ENCODE measurements at regions not wholly inside any gene's neighbourhood (a gene's known extent, or its start where the extent isn't known, plus 50 kb on each side); places are given as distances from the start of the nearest gene placed in this dataset.
A peak's percentile ranks its signal among the peaks of the same experiment; 100 is the strongest.

DNA sequence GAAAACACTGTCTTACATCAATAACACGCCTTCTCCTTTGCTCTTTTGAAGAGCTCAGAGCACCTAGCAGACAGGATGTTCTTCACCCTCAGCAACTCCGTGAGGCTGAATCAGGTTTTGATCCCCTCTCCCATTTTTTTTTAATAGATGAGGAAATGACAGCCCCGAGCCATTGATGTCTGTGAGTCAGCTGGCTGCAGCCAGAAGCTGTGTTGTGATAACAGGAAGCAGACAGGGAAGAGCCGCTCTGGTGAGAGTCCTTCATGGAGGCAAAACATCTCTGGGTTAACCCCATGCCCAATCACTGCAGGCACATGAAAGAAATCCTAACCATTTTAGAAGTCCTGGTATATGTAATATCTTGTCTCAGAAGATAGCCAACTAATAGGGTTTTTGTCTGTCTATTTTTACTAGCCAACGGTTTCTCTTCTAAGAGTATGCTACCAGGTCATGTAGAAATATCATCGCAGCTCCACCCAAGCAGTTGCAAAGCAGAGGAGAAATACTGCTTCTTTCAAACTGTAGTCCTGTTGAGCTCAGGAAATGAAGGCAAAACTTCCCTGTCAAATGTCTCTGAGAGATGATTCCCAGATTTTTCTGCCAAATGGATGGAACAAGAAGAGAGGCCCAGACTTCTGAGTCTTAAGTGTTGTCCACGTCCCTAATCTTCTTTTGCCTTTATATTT lies 568.9 kb downstream of the CCDC171 start:
- no peak overlapping the region for H3K4me3 Mint-ChIP-seq
- peaks cover 5 to 10% (median 9%) of the 10 kb centered on the region in 3 donors for H3K9me3 Mint-ChIP-seq
- H3K36me3 Mint-ChIP-seq = no peaks in the 10 kb centered on the region
- H3K4me1 Mint-ChIP-seq = no peaks in the 10 kb centered on the region
- peaks cover 3% of the 10 kb centered on the region for H3K27me3 Mint-ChIP-seq
- no peak overlapping the region for H3K27ac Mint-ChIP-seq

DNA sequence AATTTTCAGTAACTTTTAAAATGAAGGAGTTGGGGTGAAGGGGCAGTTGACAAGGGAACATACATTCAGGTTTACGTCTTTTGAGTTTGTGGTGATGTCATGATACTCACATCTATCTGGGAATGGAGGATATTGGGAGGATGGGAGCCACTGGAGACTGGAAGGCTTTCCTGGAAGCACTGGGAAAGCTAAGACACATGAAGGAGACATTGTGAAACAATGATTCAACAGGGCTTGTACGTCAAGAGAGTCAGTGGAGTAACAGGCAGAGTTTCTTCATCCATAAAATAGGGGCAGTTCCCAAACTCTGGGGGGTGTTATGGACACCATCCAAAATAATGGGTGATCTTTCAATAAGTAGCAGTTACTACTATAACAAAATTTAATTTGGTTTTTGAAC lies 572.8 kb downstream of the CCDC171 start:
- Mint-ChIP-seq H3K27ac (no peak overlapping the region), H3K27me3 (no peaks in the 10 kb centered on the region), H3K36me3 (no peaks in the 10 kb centered on the region)

DNA sequence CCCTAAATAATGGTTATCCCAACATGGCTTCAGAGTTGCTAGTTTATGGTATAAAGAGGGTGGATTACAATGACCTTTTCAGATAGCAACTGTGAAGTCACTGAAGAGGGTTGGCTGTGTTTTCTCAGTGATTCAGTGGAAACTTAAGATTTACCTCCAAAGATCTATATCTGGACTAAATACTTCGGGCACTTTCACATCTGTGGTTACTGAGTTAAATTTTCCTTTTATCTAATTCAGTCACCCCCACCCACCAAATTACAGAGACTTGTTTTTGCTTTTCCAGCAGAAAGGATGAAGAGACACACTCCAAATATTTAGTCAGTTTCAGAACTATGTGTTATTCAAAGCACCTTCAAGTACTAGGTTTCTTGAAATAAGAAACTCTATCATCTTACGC lies 573.2 kb downstream of the CCDC171 start:
- no peaks in the 10 kb centered on the region for H3K27me3 Mint-ChIP-seq
- H3K27ac Mint-ChIP-seq = no peak overlapping the region
- peaks cover 1 to 5% (median 4%) of the 10 kb centered on the region in 3 donors for H3K9me3 Mint-ChIP-seq
- H3K36me3 Mint-ChIP-seq = no peaks in the 10 kb centered on the region
- peaks cover 0 to 3% (median 0%) of the 10 kb centered on the region in 3 donors for H3K4me1 Mint-ChIP-seq
- H3K4me3 Mint-ChIP-seq = no peak overlapping the region

More for the DNA sequence above, 572.8 kb downstream of the CCDC171 start:
- H3K4me3 Mint-ChIP-seq = no peak overlapping the region
- H3K9me3 Mint-ChIP-seq = peaks cover 1 to 5% (median 4%) of the 10 kb centered on the region in 3 donors
- peaks cover 0 to 3% (median 0%) of the 10 kb centered on the region in 3 donors for H3K4me1 Mint-ChIP-seq

- H3K27me3 Mint-ChIP-seq = peaks cover 2% of the 10 kb centered on the region
- no peak overlapping the region for H3K27ac Mint-ChIP-seq
- H3K4me3 Mint-ChIP-seq = no peak overlapping the region
- H3K4me1 Mint-ChIP-seq = peaks cover 0 to 3% (median 0%) of the 10 kb centered on the region in 3 donors
- no peaks in the 10 kb centered on the region for H3K36me3 Mint-ChIP-seq
- H3K9me3 Mint-ChIP-seq = peaks cover 1 to 5% (median 4%) of the 10 kb centered on the region in 3 donors
Observed at GRCh38 chr9:16128003-16128402, 575.2 kb downstream of the CCDC171 start.

GRCh38 chr9:16131264-16131663 lies 578.4 kb downstream of the CCDC171 start:
- peaks cover 0 to 3% (median 0%) of the 10 kb centered on the region in 3 donors for H3K4me1 Mint-ChIP-seq
- H3K27me3 Mint-ChIP-seq = peaks cover 2% of the 10 kb centered on the region
- H3K36me3 Mint-ChIP-seq = no peaks in the 10 kb centered on the region

DNA sequence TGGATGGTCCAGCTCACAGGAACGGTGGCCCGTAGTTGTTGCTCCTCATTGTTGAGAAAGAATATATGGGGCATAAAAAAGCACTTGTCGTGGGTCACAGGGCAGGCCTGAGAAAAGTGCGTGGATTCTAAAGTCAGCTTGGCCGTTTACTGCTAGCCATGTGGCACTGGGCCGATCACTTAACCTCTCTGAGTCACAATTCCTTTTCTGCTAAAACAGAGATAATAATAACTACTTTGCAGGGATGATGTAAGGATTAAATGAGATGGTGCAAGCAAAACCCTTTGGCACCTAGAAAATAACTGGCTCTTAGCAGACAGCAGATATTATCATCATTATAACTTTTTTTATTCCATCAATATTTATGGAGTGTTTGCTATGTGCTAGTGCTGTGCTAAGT lies 579.7 kb downstream of the CCDC171 start:
- no peak overlapping the region for H3K27ac Mint-ChIP-seq
- peaks cover 0 to 3% (median 0%) of the 10 kb centered on the region in 3 donors for H3K4me1 Mint-ChIP-seq
- no peaks in the 10 kb centered on the region for H3K36me3 Mint-ChIP-seq
- peaks cover 2% of the 10 kb centered on the region for H3K27me3 Mint-ChIP-seq
- peaks cover 0 to 4% (median 3%) of the 10 kb centered on the region in 3 donors for H3K9me3 Mint-ChIP-seq
- H3K4me3 Mint-ChIP-seq = no peak overlapping the region

More at GRCh38 chr9:16131264-16131663, 578.4 kb downstream of the CCDC171 start:
- Mint-ChIP-seq H3K27ac (no peak overlapping the region), H3K4me3 (no peak overlapping the region), H3K9me3 (peaks cover 0 to 6% (median 4%) of the 10 kb centered on the region in 3 donors)

DNA sequence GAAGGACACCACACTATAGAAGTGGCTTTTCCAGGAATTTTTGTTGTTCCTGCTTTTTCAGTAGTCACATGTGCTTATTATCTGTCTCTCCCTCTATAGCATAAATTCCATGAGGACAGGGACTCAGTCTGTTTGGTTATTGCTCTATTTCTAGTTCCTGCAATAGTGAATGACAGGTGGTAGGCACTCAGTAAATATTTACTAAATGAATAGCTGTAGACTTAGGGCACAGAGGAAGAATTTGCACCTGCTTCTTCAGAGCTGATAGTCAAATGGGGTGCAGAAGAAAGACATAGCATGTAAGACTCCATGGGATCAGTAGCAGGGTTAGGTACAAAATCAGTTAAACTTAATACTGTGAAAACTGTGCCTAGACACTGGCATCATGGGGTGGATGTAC lies 580.2 kb downstream of the CCDC171 start:
- H3K27me3 Mint-ChIP-seq = peaks cover 2% of the 10 kb centered on the region
- peaks cover 0 to 3% (median 0%) of the 10 kb centered on the region in 3 donors for H3K4me1 Mint-ChIP-seq
- H3K27ac Mint-ChIP-seq = no peak overlapping the region
- H3K36me3 Mint-ChIP-seq = no peaks in the 10 kb centered on the region
- H3K9me3 Mint-ChIP-seq = peaks cover 0 to 4% (median 3%) of the 10 kb centered on the region in 3 donors
- H3K4me3 Mint-ChIP-seq = no peak overlapping the region

DNA sequence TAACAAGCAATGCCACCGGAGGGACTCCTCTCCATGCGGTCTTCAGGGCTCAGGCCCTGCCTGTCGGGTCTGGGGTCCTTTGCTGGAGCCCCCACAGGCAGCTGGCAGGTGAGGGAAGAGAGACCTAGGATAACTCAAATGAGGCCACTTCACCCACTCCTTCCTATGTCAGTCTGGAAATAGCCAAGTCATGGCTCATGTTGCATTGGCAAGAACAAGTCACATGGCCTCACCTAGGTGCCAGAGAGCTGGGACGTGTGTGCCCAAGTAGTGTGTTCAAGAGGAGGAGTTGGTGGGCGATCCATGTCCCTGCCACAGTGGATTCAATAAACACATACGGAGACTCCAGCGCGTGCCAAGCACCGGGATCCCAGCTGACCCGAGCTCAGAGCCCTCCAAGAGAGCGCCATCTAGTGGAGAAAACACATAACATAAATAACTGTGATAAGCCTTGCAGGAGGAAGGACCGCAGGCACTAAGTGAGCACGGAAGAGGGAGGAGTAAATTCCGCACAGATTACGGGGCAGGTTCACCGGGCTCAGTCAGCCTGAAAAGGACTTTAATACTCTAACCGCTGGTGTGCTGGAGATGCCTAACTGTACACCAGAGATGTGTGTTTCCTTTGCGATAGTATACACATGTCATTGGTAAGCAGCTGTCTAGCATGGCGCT lies 580.8 kb downstream of the CCDC171 start:
- Mint-ChIP-seq H3K36me3 (no peaks in the 10 kb centered on the region), H3K27me3 (peaks cover 2% of the 10 kb centered on the region)

DNA sequence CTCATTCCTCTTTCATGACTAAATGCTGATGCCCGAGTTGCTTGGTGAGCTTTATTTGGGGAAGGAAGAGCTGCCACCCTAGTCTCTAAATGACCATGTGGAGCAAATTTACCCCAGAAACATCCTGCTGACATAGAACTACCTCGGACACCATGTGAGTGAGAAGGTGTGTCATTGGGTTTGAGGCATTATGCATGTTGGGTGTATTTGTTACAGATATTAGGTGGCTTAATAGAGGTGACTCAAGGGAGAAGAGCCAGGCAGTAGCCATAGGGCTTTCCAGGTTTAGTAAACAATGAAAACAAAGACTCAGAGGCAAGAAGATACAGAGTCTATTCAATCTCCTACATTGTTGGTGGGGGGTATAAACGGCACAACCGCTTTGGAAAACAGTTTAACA lies 581.5 kb downstream of the CCDC171 start:
- H3K27me3 Mint-ChIP-seq = peaks cover 2% of the 10 kb centered on the region
- no peaks in the 10 kb centered on the region for H3K36me3 Mint-ChIP-seq
- H3K9me3 Mint-ChIP-seq = peaks cover 0 to 3% (median 2%) of the 10 kb centered on the region in 3 donors
- no peak overlapping the region for H3K27ac Mint-ChIP-seq
- H3K4me3 Mint-ChIP-seq = no peak overlapping the region
- no peaks in the 10 kb centered on the region for H3K4me1 Mint-ChIP-seq

More for the DNA sequence above, 580.8 kb downstream of the CCDC171 start:
- Mint-ChIP-seq H3K27ac (no peak overlapping the region), H3K4me1 (no peaks in the 10 kb centered on the region), H3K4me3 (no peak overlapping the region), H3K9me3 (peaks cover 0 to 4% (median 3%) of the 10 kb centered on the region in 3 donors)

GRCh38 chr9:16135968-16136367 lies 583.1 kb downstream of the CCDC171 start:
- Mint-ChIP-seq H3K27me3 (peaks cover 2% of the 10 kb centered on the region), H3K36me3 (no peaks in the 10 kb centered on the region), H3K4me1 (no peaks in the 10 kb centered on the region), H3K9me3 (peaks cover 0 to 3% (median 2%) of the 10 kb centered on the region in 3 donors), H3K4me3 (no peak overlapping the region), H3K27ac (peak overlapping the region in 1 of 3 donors; percentile 10)

DNA sequence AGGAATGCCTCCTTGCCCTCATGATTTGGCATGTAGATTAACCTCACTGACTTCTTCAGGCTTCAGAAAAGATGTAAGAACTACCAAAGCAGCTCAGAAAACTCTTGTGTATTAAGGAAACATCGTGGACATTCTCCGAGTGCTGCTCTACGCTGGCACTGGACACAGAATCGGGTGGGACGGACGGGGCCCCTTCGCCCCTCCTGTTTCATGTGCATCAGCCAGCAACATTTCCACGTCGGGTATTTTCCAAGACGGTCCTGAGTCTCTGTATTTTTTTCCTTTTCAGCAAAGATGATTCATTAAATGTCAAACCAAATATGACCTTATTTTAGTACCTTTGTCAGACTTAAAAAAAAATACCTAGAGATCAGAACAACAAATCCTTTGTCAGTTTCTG lies 583.6 kb downstream of the CCDC171 start:
- Mint-ChIP-seq H3K27ac (no peak overlapping the region), H3K4me3 (no peak overlapping the region), H3K4me1 (no peaks in the 10 kb centered on the region), H3K27me3 (peaks cover 2% of the 10 kb centered on the region), H3K36me3 (no peaks in the 10 kb centered on the region), H3K9me3 (peaks cover 0 to 3% (median 2%) of the 10 kb centered on the region in 3 donors)

DNA sequence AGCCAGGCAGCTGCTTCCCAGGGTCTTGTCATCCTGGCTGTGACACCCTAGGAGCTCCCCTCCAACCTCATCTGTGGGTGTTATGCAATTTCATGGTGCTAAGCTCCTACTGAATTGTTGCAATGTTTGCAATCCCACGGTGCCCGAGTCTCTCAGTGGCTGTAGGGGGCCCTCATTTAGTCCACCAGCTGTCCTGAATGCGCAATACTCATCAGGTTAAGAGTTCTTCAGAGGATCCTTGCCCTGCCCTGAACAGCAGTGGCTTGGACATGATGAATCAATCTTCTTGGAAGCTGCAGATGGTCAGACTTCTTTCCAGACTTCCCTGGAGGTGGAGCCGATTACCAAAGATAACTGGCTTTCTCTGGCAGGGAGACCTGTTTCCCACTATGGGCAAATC lies 584.1 kb downstream of the CCDC171 start:
- Mint-ChIP-seq H3K4me1 (no peaks in the 10 kb centered on the region), H3K27me3 (no peaks in the 10 kb centered on the region), H3K4me3 (no peak overlapping the region), H3K27ac (no peak overlapping the region), H3K36me3 (no peaks in the 10 kb centered on the region), H3K9me3 (peaks cover 0 to 3% (median 2%) of the 10 kb centered on the region in 3 donors)

- Mint-ChIP-seq H3K9me3 (peaks cover 0 to 3% (median 0%) of the 10 kb centered on the region in 3 donors), H3K27me3 (no peaks in the 10 kb centered on the region), H3K27ac (no peak overlapping the region), H3K36me3 (no peaks in the 10 kb centered on the region), H3K4me1 (no peaks in the 10 kb centered on the region), H3K4me3 (no peak overlapping the region)
Observed at GRCh38 chr9:16138561-16139491, 586.0 kb downstream of the CCDC171 start.

- Mint-ChIP-seq H3K4me1 (no peaks in the 10 kb centered on the region), H3K9me3 (peaks cover 0 to 3% (median 0%) of the 10 kb centered on the region in 3 donors), H3K36me3 (no peaks in the 10 kb centered on the region), H3K27me3 (no peaks in the 10 kb centered on the region), H3K4me3 (no peak overlapping the region), H3K27ac (peak overlapping the region in 1 of 3 donors; percentile 16)
Observed at GRCh38 chr9:16139774-16140173, 586.9 kb downstream of the CCDC171 start.

- Mint-ChIP-seq H3K27me3 (no peaks in the 10 kb centered on the region), H3K9me3 (no peaks in the 10 kb centered on the region), H3K4me3 (no peak overlapping the region), H3K4me1 (no peaks in the 10 kb centered on the region), H3K27ac (no peak overlapping the region), H3K36me3 (no peaks in the 10 kb centered on the region)
Observed at GRCh38 chr9:16143310-16143709, 590.5 kb downstream of the CCDC171 start.

Measured in IgD-negative memory B cell (primary cell).